ENCODE measurements at regions not wholly inside any gene's neighbourhood (a gene's known extent, or its start where the extent isn't known, plus 50 kb on each side); places are given as distances from the start of the nearest gene placed in this dataset.

GRCh38 chr4:152065545-152065944 is 304.7 kb upstream of the GATB start:
- intact Hi-C loops (cut with DNase I): no loop called here

GRCh38 chr4:152064753-152065152 is 303.9 kb upstream of the GATB start:
- peaks cover 0 to 8% (median 0%) of the 10 kb centered on the region in 12 donors for H3K4me1 ChIP-seq
- WGBS, 4 donors: 35 to 49% (median 45%) methylated on average over 1 of the region's 1 CpG

More at GRCh38 chr4:152065545-152065944, 304.7 kb upstream of the GATB start:
- no peaks in the 10 kb centered on the region for H3K9me3 ChIP-seq
- H3K4me1 ChIP-seq: peaks cover 0 to 8% (median 0%) of the 10 kb centered on the region in 12 donors
- DNase-seq (no peak), ATAC-seq (no peak)
- no peaks in the 10 kb centered on the region for H3K36me3 ChIP-seq
- TF ChIP-seq, protein P1, sequence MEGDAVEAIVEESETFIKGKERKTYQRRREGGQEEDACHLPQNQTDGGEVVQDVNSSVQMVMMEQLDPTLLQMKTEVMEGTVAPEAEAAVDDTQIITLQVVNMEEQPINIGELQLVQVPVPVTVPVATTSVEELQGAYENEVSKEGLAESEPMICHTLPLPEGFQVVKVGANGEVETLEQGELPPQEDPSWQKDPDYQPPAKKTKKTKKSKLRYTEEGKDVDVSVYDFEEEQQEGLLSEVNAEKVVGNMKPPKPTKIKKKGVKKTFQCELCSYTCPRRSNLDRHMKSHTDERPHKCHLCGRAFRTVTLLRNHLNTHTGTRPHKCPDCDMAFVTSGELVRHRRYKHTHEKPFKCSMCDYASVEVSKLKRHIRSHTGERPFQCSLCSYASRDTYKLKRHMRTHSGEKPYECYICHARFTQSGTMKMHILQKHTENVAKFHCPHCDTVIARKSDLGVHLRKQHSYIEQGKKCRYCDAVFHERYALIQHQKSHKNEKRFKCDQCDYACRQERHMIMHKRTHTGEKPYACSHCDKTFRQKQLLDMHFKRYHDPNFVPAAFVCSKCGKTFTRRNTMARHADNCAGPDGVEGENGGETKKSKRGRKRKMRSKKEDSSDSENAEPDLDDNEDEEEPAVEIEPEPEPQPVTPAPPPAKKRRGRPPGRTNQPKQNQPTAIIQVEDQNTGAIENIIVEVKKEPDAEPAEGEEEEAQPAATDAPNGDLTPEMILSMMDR (IDR thresholded peaks at IDR 0.05): no peak
- no peak for TF ChIP-seq POLR2A (IDR thresholded peaks at IDR 0.05)
- no peak overlapping the region for H3K4me3 ChIP-seq
- H3K27me3 ChIP-seq: no peaks in the 10 kb centered on the region
- 87 to 93% (median 90%) methylated on average over 2 of the region's 2 CpGs for WGBS, 4 donors
- H3K27ac ChIP-seq: peak overlapping the region in 2 of 12 donors; percentile 7 to 8

DNA sequence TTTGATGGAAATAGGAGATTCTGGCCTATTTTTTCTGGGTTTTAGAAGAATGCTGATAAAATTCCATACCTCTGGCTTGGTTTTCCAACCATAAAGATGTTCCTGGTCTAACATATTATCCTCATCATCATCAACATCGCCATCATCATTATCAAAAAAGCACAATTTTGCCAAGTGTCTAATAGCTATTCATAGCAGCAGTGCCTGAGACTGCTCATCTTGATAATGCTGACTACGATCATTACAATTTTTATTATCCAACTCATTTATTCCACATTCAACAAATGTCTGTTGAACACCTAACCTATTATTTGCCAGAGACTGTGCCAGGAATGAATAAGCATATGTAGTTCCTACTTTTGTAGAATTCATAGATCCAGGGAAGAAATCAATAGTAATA is 303.5 kb upstream of the GATB start:
- H3K27ac ChIP-seq: peak overlapping the region in 2 of 12 donors; percentile 7 to 32
- WGBS, 4 donors: 70 to 83% (median 76%) methylated on average over 2 of the region's 2 CpGs
- TF ChIP-seq POLR2A (IDR thresholded peaks at IDR 0.05): no peak
- TF ChIP-seq, protein P1 (IDR thresholded peaks at IDR 0.05): no peak
- no peaks in the 10 kb centered on the region for H3K27me3 ChIP-seq
- ATAC-seq: no peak
- H3K9me3 ChIP-seq: no peaks in the 10 kb centered on the region
- intact Hi-C loops (cut with DNase I): no loop called here
- no peaks in the 10 kb centered on the region for H3K36me3 ChIP-seq
- peaks cover 0 to 8% (median 0%) of the 10 kb centered on the region in 12 donors for H3K4me1 ChIP-seq
- no peak overlapping the region for H3K4me3 ChIP-seq
- DNase-seq: no peak

More at GRCh38 chr4:152064753-152065152, 303.9 kb upstream of the GATB start:
- Histone ChIP-seq H3K4me3 (no peak overlapping the region), H3K36me3 (no peaks in the 10 kb centered on the region), H3K9me3 (no peaks in the 10 kb centered on the region), H3K27ac (peak overlapping the region in 4 of 12 donors; percentile 7 to 32 (median 12)), H3K27me3 (no peaks in the 10 kb centered on the region)
- peak in 2 of 4 donors; percentile 42 to 45 for ATAC-seq
- no peak for TF ChIP-seq POLR2A (IDR thresholded peaks at IDR 0.05)
- TF ChIP-seq, protein P1 (IDR thresholded peaks at IDR 0.05): no peak
- DNase-seq: no peak
- intact Hi-C loops (cut with DNase I): no loop called here

DNA sequence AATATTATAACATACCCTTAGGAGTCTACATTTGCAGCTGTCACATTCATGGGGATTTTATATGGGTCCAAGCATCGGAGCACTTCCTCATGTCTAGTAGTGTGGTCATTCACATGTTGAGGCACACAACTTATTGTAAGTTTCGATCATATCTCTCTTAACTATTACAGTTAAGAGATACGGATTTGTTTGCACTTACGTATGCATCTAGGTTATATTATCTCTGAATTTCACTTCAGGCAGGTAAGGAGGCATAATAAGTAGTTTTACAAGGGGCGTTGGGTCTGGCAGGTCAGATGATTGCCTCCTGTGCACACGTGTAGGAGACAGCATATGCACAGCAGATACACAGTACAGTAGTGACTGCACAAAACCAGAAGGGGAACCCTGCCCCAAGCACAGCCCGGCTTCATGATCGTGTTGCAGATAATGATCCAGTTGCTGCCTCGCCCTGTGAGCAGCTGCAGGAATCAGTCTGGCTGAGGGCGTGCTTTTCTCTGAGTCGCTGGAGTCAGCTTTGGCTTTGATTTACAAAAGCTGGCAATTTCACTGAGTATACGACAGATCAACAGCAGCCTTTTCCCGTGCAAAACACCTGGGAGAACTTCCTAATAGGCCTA is 302.9 kb upstream of the GATB start:
- no peak overlapping the region for H3K4me3 ChIP-seq
- H3K27ac ChIP-seq: no peak overlapping the region
- no peaks in the 10 kb centered on the region for H3K36me3 ChIP-seq
- ATAC-seq (peak in 3 of 4 donors; percentile 20 to 45 (median 41)), DNase-seq (no peak)
- H3K4me1 ChIP-seq: peaks cover 0 to 8% (median 0%) of the 10 kb centered on the region in 12 donors
- intact Hi-C loops (cut with DNase I): no loop called here
- TF ChIP-seq, protein P1 (IDR thresholded peaks at IDR 0.05): no peak
- no peak for TF ChIP-seq POLR2A (IDR thresholded peaks at IDR 0.05)
- WGBS, 4 donors: 62 to 77% (median 66%) methylated on average over 13 of the region's 13 CpGs
- H3K9me3 ChIP-seq: no peaks in the 10 kb centered on the region
- no peaks in the 10 kb centered on the region for H3K27me3 ChIP-seq
